ENCODE measurements at regions not wholly inside any gene's neighbourhood (a gene's known extent, or its start where the extent isn't known, plus 50 kb on each side); places are given as distances from the start of the nearest gene placed in this dataset.

GRCh38 chr16:73204359-73205152 lies 156.6 kb upstream of the ZFHX3 start:
- intact Hi-C loops (cut with DNase I; ENCODE audit: low total_unique reads) = loop anchor here (10.0 kb wide), 1 partner anchor 370 kb away; no protein-coding TSS in a partner anchor
- TF ChIP-seq POLR2A (IDR thresholded peaks at IDR 0.05) (no peak), CTCF (IDR thresholded peaks at IDR 0.05 in 8 of 11, conservative IDR thresholded peaks at IDR 0.05 in 3 of 11) (no peak), POLR2AphosphoS5 (IDR thresholded peaks at IDR 0.05) (no peak)
- no peak overlapping the region for H3K27ac ChIP-seq

DNA sequence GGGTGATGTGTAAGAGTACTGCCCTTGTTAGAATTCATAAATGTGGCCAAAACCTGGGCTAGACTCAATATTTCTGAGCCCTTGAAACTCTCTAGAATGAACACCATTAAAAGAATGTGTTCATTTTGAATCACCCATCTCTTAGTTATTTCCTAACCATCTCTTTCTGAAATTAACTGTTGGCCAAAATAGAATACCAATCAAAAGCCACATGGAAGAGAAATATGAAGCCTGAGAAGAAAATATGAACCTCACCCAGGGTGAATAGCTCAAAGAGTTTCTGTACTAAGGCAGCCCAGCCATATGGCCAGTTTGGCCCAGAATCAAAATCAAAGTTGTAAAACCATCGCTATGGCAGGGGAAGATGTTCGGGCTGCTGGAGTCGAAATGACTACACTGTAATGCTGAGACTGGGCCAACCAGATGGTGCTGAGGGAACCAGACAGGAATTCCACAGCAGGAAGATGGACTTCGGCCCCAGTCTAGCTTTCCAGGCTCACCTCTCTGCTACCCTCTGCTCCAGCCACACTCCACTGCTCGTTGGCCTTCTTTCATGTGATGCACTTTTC lies 154.3 kb upstream of the ZFHX3 start:
- TF ChIP-seq CTCF (IDR thresholded peaks at IDR 0.05 in 8 of 11, conservative IDR thresholded peaks at IDR 0.05 in 3 of 11) (no peak), POLR2A (IDR thresholded peaks at IDR 0.05) (no peak), POLR2AphosphoS5 (IDR thresholded peaks at IDR 0.05) (no peak)
- no peaks in the 10 kb centered on the region for H3K36me3 ChIP-seq
- no peak for DNase-seq

More at GRCh38 chr16:73204359-73205152, 156.6 kb upstream of the ZFHX3 start:
- Histone ChIP-seq H3K4me3 (no peak overlapping the region), H3K9me3 (peaks cover 0 to 5% (median 0%) of the 10 kb centered on the region in 8 donors), H3K27me3 (replicated peaks in 1 of 7) (no peaks in the 10 kb centered on the region), H3K4me1 (no peaks in the 10 kb centered on the region), H3K36me3 (no peaks in the 10 kb centered on the region)
- DNase-seq = no peak
- WGBS, 5 donors = 75 to 93% (median 86%) methylated on average over 8 of the region's 8 CpGs

GRCh38 chr16:73199214-73199613 lies 151.3 kb upstream of the ZFHX3 start:
- DNase-seq = no peak
- 80 to 89% (median 85%) methylated on average over 7 of the region's 7 CpGs for whole genome bisulfite sequencing, 5 donors
- intact Hi-C loops (cut with DNase I; ENCODE audit: low total_unique reads) = loop anchor here (10.0 kb wide), 1 partner anchor 694 kb away; no protein-coding TSS in a partner anchor
- Histone ChIP-seq H3K36me3 (no peaks in the 10 kb centered on the region), H3K4me3 (no peak overlapping the region), H3K9me3 (no peaks in the 10 kb centered on the region), H3K27me3 (replicated peaks in 1 of 7) (no peaks in the 10 kb centered on the region), H3K27ac (no peak overlapping the region), H3K4me1 (no peaks in the 10 kb centered on the region)
- TF ChIP-seq POLR2AphosphoS5 (IDR thresholded peaks at IDR 0.05) = no peak
- no peak for TF ChIP-seq CTCF (IDR thresholded peaks at IDR 0.05 in 8 of 11, conservative IDR thresholded peaks at IDR 0.05 in 3 of 11)
- TF ChIP-seq POLR2A (IDR thresholded peaks at IDR 0.05) = no peak

More for the DNA sequence above, 154.3 kb upstream of the ZFHX3 start:
- Histone ChIP-seq H3K27ac (no peak overlapping the region), H3K4me1 (no peaks in the 10 kb centered on the region), H3K9me3 (no peaks in the 10 kb centered on the region), H3K27me3 (replicated peaks in 1 of 7) (no peaks in the 10 kb centered on the region), H3K4me3 (no peak overlapping the region)
- 70 to 93% (median 80%) methylated on average over 5 of the region's 5 CpGs for WGBS, 5 donors
- intact Hi-C loops (cut with DNase I; ENCODE audit: low total_unique reads) = loop anchor here (10.0 kb wide), 1 partner anchor 367 kb away; no protein-coding TSS in a partner anchor

DNA sequence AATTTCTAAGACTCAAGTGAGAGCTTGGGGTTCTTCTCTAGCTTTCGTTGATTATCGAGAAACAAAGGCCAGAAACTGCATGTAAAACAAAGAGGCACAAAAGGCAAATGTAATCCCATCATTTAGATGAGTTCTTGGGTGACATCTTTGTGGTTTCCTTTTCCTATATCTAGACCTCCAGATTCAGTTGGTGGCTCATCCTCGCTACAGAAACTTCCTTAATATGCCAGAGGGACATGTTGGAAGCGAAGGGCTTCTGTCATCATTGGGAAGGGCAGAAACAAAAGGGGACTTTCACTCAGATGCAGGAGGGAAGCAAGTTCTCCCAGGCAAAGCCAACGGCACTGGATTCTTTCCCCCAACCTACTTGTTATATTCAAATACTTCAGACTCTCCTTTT lies 150.6 kb upstream of the ZFHX3 start:
- Histone ChIP-seq H3K27me3 (replicated peaks in 1 of 7) (no peaks in the 10 kb centered on the region), H3K9me3 (no peaks in the 10 kb centered on the region), H3K4me1 (no peaks in the 10 kb centered on the region), H3K4me3 (no peak overlapping the region), H3K27ac (no peak overlapping the region), H3K36me3 (no peaks in the 10 kb centered on the region)
- TF ChIP-seq POLR2A (IDR thresholded peaks at IDR 0.05) = no peak
- 54 to 68% (median 62%) methylated on average over 5 of the region's 5 CpGs for WGBS, 5 donors
- intact Hi-C loops (cut with DNase I; ENCODE audit: low total_unique reads) = loop anchor here (10.0 kb wide), 1 partner anchor 694 kb away; no protein-coding TSS in a partner anchor
- DNase-seq = no peak

All from spleen (tissue), 11 donors.